Dermis blood vessel endothelial cell (primary cell): ENCODE measurements at regions not wholly inside any gene's neighbourhood (a gene's known extent, or its start where the extent isn't known, plus 50 kb on each side); places are given as distances from the start of the nearest gene placed in this dataset.
"Not testable (repeated sequence)": the region's sequence is repeated elsewhere in the genome, so short reads cannot be mapped to it uniquely, and the experiment has no call there.

Experiments used
- DNase-seq: peaks from one replicate; pipeline ENCODE4 v3.0.0; 2010

GRCh38 chr12:46711756-46712155, 114.0 kb downstream of the SLC38A4 start:
- DNase-seq, result no peak

- DNase-seq, result no peak
These were observed 115.6 kb downstream of the SLC38A4 start for GRCh38 chr12:46710125-46710743.

GRCh38 chr12:46702581-46703344, 123.0 kb downstream of the SLC38A4 start:
- no peak for DNase-seq

GRCh38 chr12:46701356-46701755, 124.4 kb downstream of the SLC38A4 start:
- DNase-seq, result no peak

- DNase-seq, result no peak
These were observed 125.8 kb downstream of the SLC38A4 start for GRCh38 chr12:46699986-46700385.

GRCh38 chr12:46698003-46698402, 127.8 kb downstream of the SLC38A4 start:
- no peak for DNase-seq

- DNase-seq, result no peak
These were observed 132.3 kb downstream of the SLC38A4 start for GRCh38 chr12:46693518-46693917.

- DNase-seq, result no peak
These were observed 132.8 kb downstream of the SLC38A4 start for GRCh38 chr12:46693034-46693433.

GRCh38 chr12:46692606-46693005, 133.2 kb downstream of the SLC38A4 start:
- DNase-seq, result no peak

- DNase-seq, result no peak
These were observed 139.4 kb downstream of the SLC38A4 start for GRCh38 chr12:46686267-46686942.

- DNase-seq, result not testable (repeated sequence)
These were observed 141.6 kb downstream of the SLC38A4 start for GRCh38 chr12:46684243-46684642.

GRCh38 chr12:46682148-46682547, 143.6 kb downstream of the SLC38A4 start:
- no peak for DNase-seq

- no peak for DNase-seq
These were observed 145.3 kb downstream of the SLC38A4 start for GRCh38 chr12:46680506-46680905.

GRCh38 chr12:46679754-46680153, 146.0 kb downstream of the SLC38A4 start:
- no peak for DNase-seq

- DNase-seq, result no peak
These were observed 147.4 kb downstream of the SLC38A4 start for GRCh38 chr12:46678426-46678825.

GRCh38 chr12:46677749-46678148, 148.0 kb downstream of the SLC38A4 start:
- peak; percentile 54 for DNase-seq

GRCh38 chr12:46676797-46677520, 148.8 kb downstream of the SLC38A4 start:
- no peak for DNase-seq

- DNase-seq, result no peak
These were observed 149.4 kb downstream of the SLC38A4 start for GRCh38 chr12:46676396-46676795.

- peak; percentile 63 for DNase-seq
These were observed 150.1 kb downstream of the SLC38A4 start for GRCh38 chr12:46675736-46676135.

GRCh38 chr12:46674800-46675199, 151.0 kb downstream of the SLC38A4 start:
- no peak for DNase-seq

- DNase-seq, result no peak
These were observed 151.7 kb downstream of the SLC38A4 start for GRCh38 chr12:46674129-46674528.

- no peak for DNase-seq
These were observed 154.7 kb downstream of the SLC38A4 start for GRCh38 chr12:46671102-46671501.

GRCh38 chr12:46670636-46671035, 155.2 kb downstream of the SLC38A4 start:
- DNase-seq, result no peak
